Transverse colon (tissue), 4 donors: ENCODE measurements at regions not wholly inside any gene's neighbourhood (a gene's known extent, or its start where the extent isn't known, plus 50 kb on each side); places are given as distances from the start of the nearest gene placed in this dataset.

Experiments used
- CTCF ChIP-seq, 5 experiments: fragments of 200-600 bp in 3 of 5; fragments of 450-650 bp in 2 of 5; sonication (generic) in 3 of 5; IDR thresholded peaks; 1 replicate in 2 of 5; 2 replicates in 3 of 5; pipeline ENCODE4 v1.5.1; 2016 to 2017; ENCODE audit warnings: antibody characterized with exemption in 5 of 5, inconsistent platforms in 3 of 5, mild to moderate bottlenecking in 2 of 5, moderate library complexity in 1 of 5
- POLR2AphosphoS5 ChIP-seq, 3 donors: sonication (generic); formaldehyde crosslinking; IDR thresholded peaks; one replicate each; pipeline ENCODE4 v1.6.1; 2016; ENCODE audit warnings: antibody characterized with exemption in 3 of 3

GRCh38 chr2:4255491-4255890, 552.1 kb downstream of the DCDC2C start:
- TF ChIP-seq CTCF (IDR thresholded peaks at IDR 0.05) (no peak), POLR2AphosphoS5 (IDR thresholded peaks at IDR 0.05) (no peak)
